Calu3 (cell line): ENCODE measurements at regions not wholly inside any gene's neighbourhood (a gene's known extent, or its start where the extent isn't known, plus 50 kb on each side); places are given as distances from the start of the nearest gene placed in this dataset.
"Not testable (repeated sequence)": the region's sequence is repeated elsewhere in the genome, so short reads cannot be mapped to it uniquely, and the experiment has no call there.

Experiments
- BruUV-seq: library from RNA; stranded (reverse); fragments of 400-500 nt; replicated peaks from 2 replicates; lab custom pipeline; 2021; lab: Mats Ljungman, UMichigan
- CTCF ChIA-PET: fragments of 300-600 bp; sonication (Branson Sonifier 250); formaldehyde crosslinking; loops from one replicate; lab custom pipeline; 2022; ENCODE audit warnings: antibody characterized with exemption; lab: Charles Lee
- DNase-seq: peaks from one replicate; pipeline ENCODE4 v3.0.0; 2022
- H3K27ac Mint-ChIP-seq: one replicate; pipeline ENCODE4 v1.8.0; 2022; ENCODE audit warnings: mixed read lengths; ENCODE audit not compliant: unreplicated experiment
- H3K27me3 Mint-ChIP-seq: one replicate; pipeline ENCODE4 v1.8.0; 2022; ENCODE audit warnings: mixed read lengths; ENCODE audit not compliant: unreplicated experiment
- H3K36me3 Mint-ChIP-seq: one replicate; pipeline ENCODE4 v1.8.0; 2022; ENCODE audit warnings: mild to moderate bottlenecking, moderate library complexity, mixed read lengths; ENCODE audit not compliant: insufficient read depth, unreplicated experiment
- H3K4me1 Mint-ChIP-seq: one replicate; pipeline ENCODE4 v1.8.0; 2022; ENCODE audit warnings: mild to moderate bottlenecking, low read depth, mixed read lengths; ENCODE audit not compliant: unreplicated experiment
- H3K4me3 Mint-ChIP-seq: one replicate; pipeline ENCODE4 v1.8.0; 2022; ENCODE audit warnings: mild to moderate bottlenecking, low read depth, moderate library complexity, mixed read lengths; ENCODE audit not compliant: unreplicated experiment
- H3K9me3 Mint-ChIP-seq: one replicate; pipeline ENCODE4 v1.8.0; 2022; ENCODE audit warnings: low read depth, mixed read lengths; ENCODE audit not compliant: unreplicated experiment
- CTCF ChIP-seq: fragments of 200-600 bp; IDR thresholded peaks from one replicate; pipeline ENCODE4 v1.8.0; 2022; ENCODE audit warnings: antibody characterized with exemption; ENCODE audit not compliant: unreplicated experiment
- intact Hi-C: fragments of 100-400 bp; cut with micrococcal nuclease; formaldehyde crosslinking; loops from one replicate; pipeline ENCODE4 v1.10.0; 2022; ENCODE audit not compliant: unreplicated experiment

GRCh38 chr18:1370552-1370951, 465.9 kb downstream of the ADCYAP1 start:
- no TSS peak for BruUV-seq
- no peak overlapping the region for H3K4me3 Mint-ChIP-seq
- intact Hi-C loops, result loop anchor here (10.0 kb wide), 1 partner anchor 506 kb away; no protein-coding TSS in a partner anchor
- H3K27ac Mint-ChIP-seq, result no peak overlapping the region
- CTCF ChIA-PET, result interaction anchor here (0.6 kb wide), 1 partner anchor 22 kb away, joined by 3 read pairs; no protein-coding TSS in a partner anchor
- H3K27me3 Mint-ChIP-seq, result no peaks in the 10 kb centered on the region
- TF ChIP-seq CTCF, result no peak
- H3K4me1 Mint-ChIP-seq, result no peaks in the 10 kb centered on the region
- H3K9me3 Mint-ChIP-seq, result no peaks in the 10 kb centered on the region
- H3K36me3 Mint-ChIP-seq, result no peaks in the 10 kb centered on the region
- DNase-seq, result no peak

GRCh38 chr18:1371724-1372123, 467.1 kb downstream of the ADCYAP1 start:
- no peak for TF ChIP-seq CTCF
- DNase-seq, result no peak

GRCh38 chr18:1383465-1383864, 478.8 kb downstream of the ADCYAP1 start:
- intact Hi-C loops, result no loop called here
- H3K27ac Mint-ChIP-seq, result no peak overlapping the region
- no peak overlapping the region for H3K4me3 Mint-ChIP-seq
- H3K4me1 Mint-ChIP-seq, result no peaks in the 10 kb centered on the region
- no TSS peak for BruUV-seq
- CTCF ChIA-PET, result no interaction called here
- H3K27me3 Mint-ChIP-seq, result no peaks in the 10 kb centered on the region
- no peak for TF ChIP-seq CTCF
- peaks cover 13% of the 10 kb centered on the region for H3K9me3 Mint-ChIP-seq
- DNase-seq, result no peak
- no peaks in the 10 kb centered on the region for H3K36me3 Mint-ChIP-seq

More at GRCh38 chr18:1371724-1372123, 467.1 kb downstream of the ADCYAP1 start:
- Mint-ChIP-seq H3K27ac (no peak overlapping the region), H3K9me3 (no peaks in the 10 kb centered on the region), H3K4me1 (no peaks in the 10 kb centered on the region), H3K27me3 (no peaks in the 10 kb centered on the region), H3K4me3 (no peak overlapping the region), H3K36me3 (no peaks in the 10 kb centered on the region)
- no TSS peak for BruUV-seq
- CTCF ChIA-PET, result no interaction called here
- intact Hi-C loops, result loop anchor here (10.0 kb wide), 1 partner anchor 507 kb away; no protein-coding TSS in a partner anchor

- BruUV-seq, CTCF ChIA-PET, intact Hi-C loops, H3K27me3 Mint-ChIP-seq, H3K27ac Mint-ChIP-seq, DNase-seq, H3K4me1 Mint-ChIP-seq, H3K4me3 Mint-ChIP-seq, H3K36me3 Mint-ChIP-seq: not testable (repeated sequence)
- H3K9me3 Mint-ChIP-seq, result peaks cover 17% of the 10 kb centered on the region
Measured at GRCh38 chr18:1388468-1388867, 483.8 kb downstream of the ADCYAP1 start.

- no peaks in the 10 kb centered on the region for H3K4me1 Mint-ChIP-seq
- H3K4me3 Mint-ChIP-seq, result no peak overlapping the region
- H3K27ac Mint-ChIP-seq, result no peak overlapping the region
- CTCF ChIA-PET, result no interaction called here
- no peak for TF ChIP-seq CTCF
- BruUV-seq, result no TSS peak
- no peaks in the 10 kb centered on the region for H3K36me3 Mint-ChIP-seq
- intact Hi-C loops, result no loop called here
- no peak for DNase-seq
- H3K27me3 Mint-ChIP-seq, result peaks cover 14% of the 10 kb centered on the region
- H3K9me3 Mint-ChIP-seq, result peaks cover 9% of the 10 kb centered on the region
Measured at GRCh38 chr18:1392046-1392445, 487.4 kb downstream of the ADCYAP1 start.
